SJSA1 (cell line): ENCODE measurements at regions not wholly inside any gene's neighbourhood (a gene's known extent, or its start where the extent isn't known, plus 50 kb on each side); places are given as distances from the start of the nearest gene placed in this dataset.
"Not testable (repeated sequence)": the region's sequence is repeated elsewhere in the genome, so short reads cannot be mapped to it uniquely, and the experiment has no call there.

Experiments
- DNase-seq, 2 experiments: peaks; one replicate each; pipeline ENCODE4 v3.0.0-alpha.2; 2015 to 2020; ENCODE audit warnings: low spot score in 2 of 2, low read depth in 1 of 2
- H3K27ac ChIP-seq: fragments of 250-450 bp; sonication (Bioruptor Pico); 2 replicates; pipeline ENCODE4 v1.5.1; 2020; ENCODE audit warnings: mild to moderate bottlenecking, moderate library complexity
- H3K27me3 ChIP-seq: fragments of 250-450 bp; sonication (Bioruptor Pico); replicated peaks from 2 replicates; pipeline ENCODE4 v1.5.1; 2020; ENCODE audit warnings: mild to moderate bottlenecking, moderate library complexity
- H3K36me3 ChIP-seq: fragments of 250-450 bp; sonication (Bioruptor Pico); 2 replicates; pipeline ENCODE4 v1.5.1; 2020; ENCODE audit warnings: mild to moderate bottlenecking
- H3K4me1 ChIP-seq: fragments of 250-450 bp; sonication (Bioruptor Pico); replicated peaks from 2 replicates; pipeline ENCODE4 v1.6.1; 2021; ENCODE audit warnings: mild to moderate bottlenecking
- H3K4me3 ChIP-seq: fragments of 250-450 bp; sonication (Bioruptor Pico); 2 replicates; pipeline ENCODE4 v1.5.1; 2020; ENCODE audit warnings: mild to moderate bottlenecking
- H3K9me3 ChIP-seq: fragments of 250-450 bp; sonication (Bioruptor Pico); replicated peaks from 2 replicates; pipeline ENCODE4 v1.5.1; 2020; ENCODE audit warnings: mild to moderate bottlenecking

- not testable (repeated sequence) for H3K4me3 ChIP-seq, H3K9me3 ChIP-seq, H3K27me3 ChIP-seq, H3K36me3 ChIP-seq, H3K27ac ChIP-seq, H3K4me1 ChIP-seq, DNase-seq
These were observed 53.5 kb upstream of the JADE2 start for GRCh38 chr5:134471858-134472449.

- DNase-seq, result no peak
- Histone ChIP-seq H3K36me3 (no peaks in the 10 kb centered on the region), H3K4me1 (peaks cover 21% of the 10 kb centered on the region), H3K27ac (no peak overlapping the region), H3K27me3 (no peaks in the 10 kb centered on the region), H3K4me3 (no peak overlapping the region), H3K9me3 (no peaks in the 10 kb centered on the region)
These were observed 56.5 kb upstream of the JADE2 start for GRCh38 chr5:134468921-134469400.

GRCh38 chr5:134467231-134467630, 55.5 kb upstream of the CDKN2AIPNL start:
- DNase-seq, result no peak
- Histone ChIP-seq H3K36me3 (no peaks in the 10 kb centered on the region), H3K27me3 (no peaks in the 10 kb centered on the region), H3K27ac (no peak overlapping the region), H3K4me1 (peaks cover 21% of the 10 kb centered on the region), H3K9me3 (no peaks in the 10 kb centered on the region), H3K4me3 (no peak overlapping the region)

- Histone ChIP-seq H3K4me3 (peak overlapping the region; percentile 35), H3K36me3 (no peaks in the 10 kb centered on the region), H3K4me1 (peaks cover 21% of the 10 kb centered on the region), H3K27ac (peak overlapping the region; percentile 86), H3K27me3 (no peaks in the 10 kb centered on the region), H3K9me3 (no peaks in the 10 kb centered on the region)
- peak; percentile 96 to 97 for DNase-seq
These were observed 54.8 kb upstream of the CDKN2AIPNL start for GRCh38 chr5:134466241-134467069.

GRCh38 chr5:134465816-134466240, 54.1 kb upstream of the CDKN2AIPNL start:
- H3K9me3 ChIP-seq, result no peaks in the 10 kb centered on the region
- peaks cover 21% of the 10 kb centered on the region for H3K4me1 ChIP-seq
- H3K27ac ChIP-seq, result peak overlapping the region; percentile 86
- no peaks in the 10 kb centered on the region for H3K36me3 ChIP-seq
- peak overlapping the region; percentile 35 for H3K4me3 ChIP-seq
- H3K27me3 ChIP-seq, result no peaks in the 10 kb centered on the region
- peak; percentile 96 to 99 for DNase-seq

- no peaks in the 10 kb centered on the region for H3K9me3 ChIP-seq
- DNase-seq, result peak; percentile 22 to 48
- no peak overlapping the region; the same call in 1 of the 2 replicates for H3K27ac ChIP-seq
- peaks cover 21% of the 10 kb centered on the region for H3K4me1 ChIP-seq
- H3K36me3 ChIP-seq, result no peaks in the 10 kb centered on the region
- H3K27me3 ChIP-seq, result no peaks in the 10 kb centered on the region
- peak overlapping the region; percentile 35 for H3K4me3 ChIP-seq
These were observed 53.5 kb upstream of the CDKN2AIPNL start for GRCh38 chr5:134464988-134465815.

GRCh38 chr5:134463991-134464760, 52.5 kb upstream of the CDKN2AIPNL start:
- Histone ChIP-seq H3K9me3 (no peaks in the 10 kb centered on the region), H3K27ac (no peak overlapping the region), H3K4me1 (peaks cover 21% of the 10 kb centered on the region), H3K27me3 (no peaks in the 10 kb centered on the region), H3K4me3 (no peak overlapping the region), H3K36me3 (no peaks in the 10 kb centered on the region)
- DNase-seq, result peak in 1 of 2 experiments; percentile 34

- no peaks in the 10 kb centered on the region for H3K27me3 ChIP-seq
- H3K36me3 ChIP-seq, result no peaks in the 10 kb centered on the region
- DNase-seq, result no peak
- H3K4me1 ChIP-seq, result peaks cover 21% of the 10 kb centered on the region
- H3K4me3 ChIP-seq, result no peak overlapping the region
- no peak overlapping the region for H3K27ac ChIP-seq
- H3K9me3 ChIP-seq, result no peaks in the 10 kb centered on the region
These were observed 51.6 kb upstream of the CDKN2AIPNL start for GRCh38 chr5:134463176-134463720.

- Histone ChIP-seq H3K4me3 (no peak overlapping the region), H3K36me3 (no peaks in the 10 kb centered on the region), H3K4me1 (peaks cover 21% of the 10 kb centered on the region), H3K27me3 (no peaks in the 10 kb centered on the region), H3K9me3 (no peaks in the 10 kb centered on the region), H3K27ac (no peak overlapping the region)
- DNase-seq, result no peak
These were observed 51.1 kb upstream of the CDKN2AIPNL start for GRCh38 chr5:134462761-134463160.

GRCh38 chr5:134462047-134462575, 50.4 kb upstream of the CDKN2AIPNL start:
- DNase-seq, result no peak
- Histone ChIP-seq H3K36me3 (no peaks in the 10 kb centered on the region), H3K9me3 (no peaks in the 10 kb centered on the region), H3K27me3 (no peaks in the 10 kb centered on the region), H3K4me1 (peaks cover 19% of the 10 kb centered on the region), H3K4me3 (no peak overlapping the region), H3K27ac (no peak overlapping the region)
